HCT116 (cell line): ENCODE measurements at regions not wholly inside any gene's neighbourhood (a gene's known extent, or its start where the extent isn't known, plus 50 kb on each side); places are given as distances from the start of the nearest gene placed in this dataset.

Experiments used
- POLR2A ChIP-seq: IDR thresholded peaks from 2 replicates; pipeline ENCODE4 v1.7.0; 2011; ENCODE audit warnings: borderline replicate concordance; ENCODE audit not compliant: insufficient read depth, insufficient read length; ENCODE audit errors: extremely low read depth
- ZFX ChIP-seq: fragments of 450-650 bp; IDR thresholded peaks from 2 replicates; pipeline ENCODE4 v1.6.1; 2017
- TF ChIP-seq, protein P1 (sequence below), 3 experiments: fragments of 200-600 bp in 1 of 3; sonication (generic) in 1 of 3; IDR thresholded peaks in 2 of 3; conservative IDR thresholded peaks in 1 of 3; 2 replicates each; pipeline ENCODE4 v1.5.1; 2012 to 2017; ENCODE audit warnings: low read depth in 2 of 3, low read length in 2 of 3, antibody characterized with exemption in 1 of 3, borderline replicate concordance in 1 of 3, control low read depth in 1 of 3, mild to moderate bottlenecking in 1 of 3, mixed read lengths in 1 of 3, mixed run types in 1 of 3, moderate library complexity in 1 of 3; ENCODE audit not compliant: insufficient read depth in 1 of 3

- TF ChIP-seq POLR2A, result no peak
- TF ChIP-seq ZFX, result no peak
- TF ChIP-seq, protein P1, sequence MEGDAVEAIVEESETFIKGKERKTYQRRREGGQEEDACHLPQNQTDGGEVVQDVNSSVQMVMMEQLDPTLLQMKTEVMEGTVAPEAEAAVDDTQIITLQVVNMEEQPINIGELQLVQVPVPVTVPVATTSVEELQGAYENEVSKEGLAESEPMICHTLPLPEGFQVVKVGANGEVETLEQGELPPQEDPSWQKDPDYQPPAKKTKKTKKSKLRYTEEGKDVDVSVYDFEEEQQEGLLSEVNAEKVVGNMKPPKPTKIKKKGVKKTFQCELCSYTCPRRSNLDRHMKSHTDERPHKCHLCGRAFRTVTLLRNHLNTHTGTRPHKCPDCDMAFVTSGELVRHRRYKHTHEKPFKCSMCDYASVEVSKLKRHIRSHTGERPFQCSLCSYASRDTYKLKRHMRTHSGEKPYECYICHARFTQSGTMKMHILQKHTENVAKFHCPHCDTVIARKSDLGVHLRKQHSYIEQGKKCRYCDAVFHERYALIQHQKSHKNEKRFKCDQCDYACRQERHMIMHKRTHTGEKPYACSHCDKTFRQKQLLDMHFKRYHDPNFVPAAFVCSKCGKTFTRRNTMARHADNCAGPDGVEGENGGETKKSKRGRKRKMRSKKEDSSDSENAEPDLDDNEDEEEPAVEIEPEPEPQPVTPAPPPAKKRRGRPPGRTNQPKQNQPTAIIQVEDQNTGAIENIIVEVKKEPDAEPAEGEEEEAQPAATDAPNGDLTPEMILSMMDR (IDR thresholded peaks at IDR 0.05 in 2 of 3, conservative IDR thresholded peaks at IDR 0.05 in 1 of 3; ENCODE audit: borderline replicate concordance in 1 of 3, insufficient read depth in 1 of 3, low read depth in 2 of 3, low read length in 2 of 3), result no peak
Measured at GRCh38 chr7:110168010-110168409, 922.9 kb upstream of the LRRN3 start.
